NT2/D1 (cell line): ENCODE measurements at regions not wholly inside any gene's neighbourhood (a gene's known extent, or its start where the extent isn't known, plus 50 kb on each side); places are given as distances from the start of the nearest gene placed in this dataset.

Source experiments
- SUZ12 ChIP-seq: IDR thresholded peaks from 2 replicates; pipeline ENCODE4 v1.6.1; 2011; ENCODE audit not compliant: insufficient read length, insufficient read depth; ENCODE audit errors: extremely low read depth
- YY1 ChIP-seq: IDR thresholded peaks from 2 replicates; pipeline ENCODE4 v1.6.1; 2011; ENCODE audit not compliant: insufficient read length, insufficient read depth
- ZNF274 ChIP-seq: IDR thresholded peaks from 2 replicates; pipeline ENCODE4 v1.6.1; 2011; ENCODE audit warnings: mild to moderate bottlenecking, low read depth, low read length

DNA sequence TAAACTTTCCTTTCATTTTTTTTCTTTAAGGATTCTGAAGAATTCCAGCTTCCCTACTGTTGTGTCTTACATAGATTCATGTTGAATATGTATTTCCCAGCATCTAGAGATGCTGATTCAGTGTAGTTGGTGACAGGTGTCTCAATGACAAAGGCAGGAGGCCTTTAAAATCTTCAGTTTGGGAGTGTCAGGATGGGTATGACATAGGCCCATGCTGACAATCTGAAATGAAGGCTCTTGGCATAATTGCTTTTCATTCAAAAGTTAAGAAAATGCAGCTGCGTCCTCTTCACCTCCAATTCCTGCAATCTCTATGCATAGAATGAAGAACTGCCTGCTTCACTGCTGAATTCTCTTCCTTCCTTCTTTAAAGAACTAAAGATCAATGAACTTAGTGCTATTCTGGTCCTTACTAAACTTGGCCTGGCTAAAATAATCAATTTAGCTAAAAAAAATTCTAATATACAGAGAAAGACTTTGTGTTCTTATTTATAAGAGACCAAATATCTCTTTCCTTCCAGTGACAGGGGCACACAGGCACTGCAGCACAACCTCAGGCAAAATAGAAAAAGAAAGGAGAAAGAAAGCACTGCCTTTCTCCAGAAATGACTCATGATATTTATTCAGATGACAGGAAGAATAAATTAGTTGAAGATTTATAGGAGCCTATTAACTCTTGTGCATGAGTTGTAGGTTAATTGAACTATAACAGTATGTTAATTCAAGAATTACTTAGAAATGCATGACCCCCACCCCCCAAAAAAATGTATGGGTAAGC lies 152.6 kb upstream of the GBE1 start:
- TF ChIP-seq SUZ12 (no peak), ZNF274 (no peak), YY1 (no peak)
